ENCODE measurements at regions not wholly inside any gene's neighbourhood (a gene's known extent, or its start where the extent isn't known, plus 50 kb on each side); places are given as distances from the start of the nearest gene placed in this dataset.

DNA sequence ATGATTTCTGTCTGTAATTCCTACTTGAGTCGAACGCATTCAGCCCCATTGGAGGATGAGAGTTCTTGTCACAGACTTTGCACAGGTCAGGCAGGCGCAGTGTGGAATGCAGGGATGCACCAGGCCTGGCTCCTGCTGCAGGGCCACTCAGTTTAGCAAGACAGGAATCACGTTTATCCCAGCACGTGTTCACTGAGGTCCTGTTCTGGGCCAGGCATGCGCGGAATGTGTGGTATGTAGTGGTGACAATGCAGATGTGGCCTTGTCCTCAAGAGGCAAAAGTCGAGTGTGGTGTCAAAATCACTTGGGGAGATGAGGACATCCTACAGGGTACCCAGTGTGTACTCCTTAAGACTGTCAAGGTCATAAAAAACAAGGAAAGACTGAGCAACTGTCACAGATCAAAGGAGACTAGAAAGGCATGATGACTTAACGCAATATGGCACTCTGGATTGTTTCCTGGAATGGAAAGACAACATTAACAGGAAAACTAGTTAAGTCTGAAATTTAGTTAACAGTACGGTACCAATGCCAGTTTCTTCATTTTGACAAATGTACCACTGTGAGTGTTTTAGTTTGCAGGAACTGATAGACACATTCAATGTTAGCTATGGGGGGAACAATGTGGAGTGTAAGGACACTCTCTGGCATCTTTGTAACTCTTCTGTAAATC, 121.5 kb upstream of the ADAMTS18 start:
- no peak for DNase-seq

DNA sequence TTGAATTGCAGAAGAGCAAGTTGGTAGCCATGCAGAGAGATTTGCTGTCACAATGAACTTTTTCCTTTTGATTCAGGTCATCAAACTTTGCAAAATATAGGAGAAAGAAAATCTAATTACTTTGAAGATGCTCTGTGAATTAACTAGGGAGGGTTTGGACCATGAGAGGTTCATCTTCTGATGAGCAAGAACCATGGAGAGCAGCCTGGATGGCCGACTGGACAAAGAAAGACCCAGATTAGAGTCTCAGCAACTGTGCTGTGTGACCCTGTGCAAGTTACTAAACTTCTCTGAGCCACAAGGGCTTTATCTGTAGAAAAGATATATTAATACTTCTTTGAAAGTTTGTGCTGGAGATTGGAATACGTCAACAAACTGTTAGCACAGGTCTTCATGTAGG, 122.6 kb upstream of the ADAMTS18 start:
- H3K27me3 ChIP-seq = no peaks in the 10 kb centered on the region
- no peaks in the 10 kb centered on the region for H3K36me3 ChIP-seq
- H3K9me3 ChIP-seq = no peaks in the 10 kb centered on the region; the same call in 1 of the 2 replicates
- TF ChIP-seq CTCF (IDR thresholded peaks at IDR 0.05; ENCODE audit: low read depth, low read length) = no peak
- no peaks in the 10 kb centered on the region for H3K4me1 ChIP-seq
- no peak overlapping the region for H3K4me3 ChIP-seq (ENCODE audit: low read depth, low read length)
- no peak for DNase-seq

More for the DNA sequence above, 121.5 kb upstream of the ADAMTS18 start:
- TF ChIP-seq CTCF (IDR thresholded peaks at IDR 0.05; ENCODE audit: low read depth, low read length) = no peak
- no peaks in the 10 kb centered on the region for H3K9me3 ChIP-seq
- no peaks in the 10 kb centered on the region for H3K4me1 ChIP-seq
- no peaks in the 10 kb centered on the region for H3K36me3 ChIP-seq
- H3K27me3 ChIP-seq = no peaks in the 10 kb centered on the region
- no peak overlapping the region for H3K4me3 ChIP-seq (ENCODE audit: low read depth, low read length)

GRCh38 chr16:77558786-77559185, 124.0 kb upstream of the ADAMTS18 start:
- TF ChIP-seq CTCF (IDR thresholded peaks at IDR 0.05; ENCODE audit: low read depth, low read length) = no peak
- H3K36me3 ChIP-seq = no peaks in the 10 kb centered on the region
- no peak for DNase-seq
- H3K4me3 ChIP-seq (ENCODE audit: low read depth, low read length) = no peak overlapping the region
- H3K27me3 ChIP-seq = no peaks in the 10 kb centered on the region
- no peaks in the 10 kb centered on the region for H3K4me1 ChIP-seq
- no peaks in the 10 kb centered on the region; the same call in 1 of the 2 replicates for H3K9me3 ChIP-seq

GRCh38 chr16:77562497-77562896, 127.7 kb upstream of the ADAMTS18 start:
- DNase-seq = no peak
- H3K36me3 ChIP-seq = no peaks in the 10 kb centered on the region
- TF ChIP-seq CTCF (IDR thresholded peaks at IDR 0.05; ENCODE audit: low read depth, low read length) = no peak
- H3K9me3 ChIP-seq = no peaks in the 10 kb centered on the region; the same call in 1 of the 2 replicates
- no peaks in the 10 kb centered on the region for H3K4me1 ChIP-seq
- no peaks in the 10 kb centered on the region for H3K27me3 ChIP-seq
- no peak overlapping the region for H3K4me3 ChIP-seq (ENCODE audit: low read depth, low read length)

DNA sequence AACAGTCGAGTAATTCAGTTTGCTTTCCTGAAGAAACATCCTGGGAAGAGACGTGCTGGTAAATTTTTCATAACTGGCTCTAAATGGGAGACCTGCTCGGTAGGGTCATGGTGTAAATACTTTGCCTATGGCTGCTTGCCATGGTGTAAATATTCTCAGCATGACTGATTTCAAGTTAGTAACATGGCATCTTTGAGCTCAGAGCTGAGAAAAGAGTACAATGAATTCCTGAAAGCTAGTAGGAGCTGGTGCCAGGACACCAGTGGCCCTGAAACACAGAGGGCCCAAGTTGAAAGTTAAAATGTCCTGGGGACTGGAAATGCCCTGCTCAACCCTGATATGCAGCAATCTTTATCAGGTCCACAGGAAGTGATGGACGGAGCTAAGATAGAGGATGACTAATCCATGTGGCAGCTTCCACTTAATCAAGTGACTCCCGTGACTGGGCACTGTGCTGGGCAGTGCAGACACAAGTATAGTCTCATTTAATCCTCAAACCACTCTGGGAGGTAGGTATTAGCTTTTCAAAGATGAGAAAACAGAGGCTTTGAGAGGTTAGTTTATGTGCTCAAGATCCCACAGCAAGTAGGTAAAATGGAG, 130.1 kb upstream of the ADAMTS18 start:
- DNase-seq = no peak
- Histone ChIP-seq H3K9me3 (no peaks in the 10 kb centered on the region; the same call in 1 of the 2 replicates), H3K36me3 (no peaks in the 10 kb centered on the region), H3K27me3 (no peaks in the 10 kb centered on the region), H3K4me1 (no peaks in the 10 kb centered on the region), H3K4me3 (ENCODE audit: low read depth, low read length) (no peak overlapping the region)
- no peak for TF ChIP-seq CTCF (IDR thresholded peaks at IDR 0.05; ENCODE audit: low read depth, low read length)

- no peaks in the 10 kb centered on the region for H3K36me3 ChIP-seq
- H3K27me3 ChIP-seq = no peaks in the 10 kb centered on the region
- no peak overlapping the region for H3K4me3 ChIP-seq (ENCODE audit: low read depth, low read length)
- no peaks in the 10 kb centered on the region for H3K4me1 ChIP-seq
- TF ChIP-seq CTCF (IDR thresholded peaks at IDR 0.05; ENCODE audit: low read depth, low read length) = no peak
- no peak for DNase-seq
- H3K9me3 ChIP-seq = no peaks in the 10 kb centered on the region
Observed at GRCh38 chr16:77569406-77569805, 134.6 kb upstream of the ADAMTS18 start.
